AG09319 (cell line): ENCODE measurements at regions not wholly inside any gene's neighbourhood (a gene's known extent, or its start where the extent isn't known, plus 50 kb on each side); places are given as distances from the start of the nearest gene placed in this dataset.

ENCODE experiments used
- DNase-seq: peaks from one replicate; pipeline ENCODE4 v3.0.0-alpha.2; 2010; ENCODE audit warnings: low read depth; ENCODE audit errors: extremely low read depth
- TF ChIP-seq, protein P1 (sequence below): IDR thresholded peaks from 2 replicates; pipeline ENCODE4 v1.5.1; 2011; ENCODE audit warnings: low read depth, mild to moderate bottlenecking, inconsistent platforms, low read length, moderate library complexity

DNA sequence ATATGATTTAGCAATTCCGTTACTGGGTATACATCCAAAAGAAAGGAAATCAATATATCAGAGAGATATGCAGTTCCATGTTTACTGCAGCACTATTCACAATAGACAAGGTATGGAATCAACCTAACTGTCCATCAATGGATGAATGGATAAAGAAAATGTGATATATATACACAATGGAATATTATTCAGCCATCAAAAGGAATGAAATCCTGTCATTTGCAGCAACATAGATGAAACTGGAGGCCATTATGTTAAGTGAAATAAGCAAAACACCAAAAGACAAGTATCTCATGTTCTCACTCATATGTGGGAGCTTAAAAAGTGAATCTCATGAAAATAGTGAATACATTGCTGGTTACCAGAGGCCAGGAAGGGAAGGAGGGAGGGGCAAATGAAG lies 390.8 kb downstream of the ZFHX3 start:
- DNase-seq: no peak
- TF ChIP-seq, protein P1, sequence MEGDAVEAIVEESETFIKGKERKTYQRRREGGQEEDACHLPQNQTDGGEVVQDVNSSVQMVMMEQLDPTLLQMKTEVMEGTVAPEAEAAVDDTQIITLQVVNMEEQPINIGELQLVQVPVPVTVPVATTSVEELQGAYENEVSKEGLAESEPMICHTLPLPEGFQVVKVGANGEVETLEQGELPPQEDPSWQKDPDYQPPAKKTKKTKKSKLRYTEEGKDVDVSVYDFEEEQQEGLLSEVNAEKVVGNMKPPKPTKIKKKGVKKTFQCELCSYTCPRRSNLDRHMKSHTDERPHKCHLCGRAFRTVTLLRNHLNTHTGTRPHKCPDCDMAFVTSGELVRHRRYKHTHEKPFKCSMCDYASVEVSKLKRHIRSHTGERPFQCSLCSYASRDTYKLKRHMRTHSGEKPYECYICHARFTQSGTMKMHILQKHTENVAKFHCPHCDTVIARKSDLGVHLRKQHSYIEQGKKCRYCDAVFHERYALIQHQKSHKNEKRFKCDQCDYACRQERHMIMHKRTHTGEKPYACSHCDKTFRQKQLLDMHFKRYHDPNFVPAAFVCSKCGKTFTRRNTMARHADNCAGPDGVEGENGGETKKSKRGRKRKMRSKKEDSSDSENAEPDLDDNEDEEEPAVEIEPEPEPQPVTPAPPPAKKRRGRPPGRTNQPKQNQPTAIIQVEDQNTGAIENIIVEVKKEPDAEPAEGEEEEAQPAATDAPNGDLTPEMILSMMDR: no peak

DNA sequence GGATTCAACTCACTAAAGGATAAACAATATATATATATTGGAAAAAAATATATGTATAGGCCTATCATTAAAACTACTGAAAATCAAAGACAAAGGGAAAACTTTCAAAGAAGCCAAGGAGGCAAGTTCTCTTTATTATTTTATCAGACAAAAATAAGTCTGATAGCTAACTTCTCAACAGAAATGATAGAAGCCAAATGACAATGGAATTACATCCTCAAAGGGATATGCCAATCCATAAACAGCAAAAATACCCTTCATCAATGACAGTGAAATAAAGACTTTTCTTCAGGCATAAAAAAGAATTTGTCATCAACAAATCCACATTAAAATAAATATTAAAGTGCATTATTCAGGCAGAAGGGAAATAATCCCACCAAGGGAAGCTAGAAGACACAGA lies 393.4 kb downstream of the ZFHX3 start:
- TF ChIP-seq, protein P1: no peak

DNA sequence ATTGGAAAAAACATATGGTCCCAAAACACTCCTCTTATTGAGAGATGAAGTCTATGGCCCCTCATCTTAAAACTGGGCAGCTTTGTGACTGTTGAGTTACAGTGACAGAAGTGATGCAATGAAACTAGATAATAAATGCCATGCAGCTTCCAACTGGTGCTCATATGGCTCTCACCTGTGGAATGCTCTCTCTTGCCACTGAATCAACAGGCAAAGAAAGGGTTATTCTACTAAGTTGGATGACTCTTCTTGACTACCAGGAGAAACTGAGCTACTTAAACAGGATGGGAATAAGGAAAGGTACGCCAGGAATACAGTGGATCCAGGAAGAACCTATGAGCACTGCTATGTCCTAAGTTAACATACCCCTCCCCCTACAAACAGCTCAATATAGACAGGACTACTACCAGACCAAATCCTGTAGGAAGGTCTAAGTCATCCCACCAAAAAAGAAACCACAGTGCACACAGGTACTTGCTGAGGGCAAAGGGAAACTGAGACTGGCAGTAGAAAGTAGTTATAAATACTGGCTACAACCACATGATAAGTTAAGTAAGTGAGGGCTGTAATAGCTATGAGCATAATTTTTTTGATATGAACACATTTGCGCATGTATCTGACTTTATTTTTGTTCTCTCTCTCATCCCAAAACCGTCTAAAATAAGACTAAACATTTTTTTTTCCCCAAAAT lies 398.5 kb downstream of the ZFHX3 start:
- DNase-seq: no peak
- TF ChIP-seq, protein P1: no peak

More for the DNA sequence above, 393.4 kb downstream of the ZFHX3 start:
- no peak for DNase-seq

DNA sequence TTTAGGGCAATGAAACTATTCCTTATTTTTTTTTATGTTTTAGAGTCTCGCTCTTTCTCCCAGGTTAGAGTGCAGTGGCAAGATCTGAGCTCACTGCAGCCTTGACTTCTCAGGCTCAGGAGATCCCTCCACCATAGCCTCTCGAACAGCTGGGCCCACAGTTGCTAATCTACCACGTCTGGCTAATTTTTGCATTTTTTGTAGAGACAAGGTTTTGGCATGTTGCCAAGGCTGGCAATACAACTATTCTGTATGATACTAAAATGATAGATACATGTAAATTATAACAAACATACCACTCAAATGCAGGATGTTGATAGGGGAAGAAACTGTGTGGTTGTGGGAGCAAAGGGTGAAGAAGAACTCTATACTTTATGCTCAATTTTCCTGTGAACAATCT lies 401.3 kb downstream of the ZFHX3 start:
- TF ChIP-seq, protein P1: no peak
- no peak for DNase-seq

DNA sequence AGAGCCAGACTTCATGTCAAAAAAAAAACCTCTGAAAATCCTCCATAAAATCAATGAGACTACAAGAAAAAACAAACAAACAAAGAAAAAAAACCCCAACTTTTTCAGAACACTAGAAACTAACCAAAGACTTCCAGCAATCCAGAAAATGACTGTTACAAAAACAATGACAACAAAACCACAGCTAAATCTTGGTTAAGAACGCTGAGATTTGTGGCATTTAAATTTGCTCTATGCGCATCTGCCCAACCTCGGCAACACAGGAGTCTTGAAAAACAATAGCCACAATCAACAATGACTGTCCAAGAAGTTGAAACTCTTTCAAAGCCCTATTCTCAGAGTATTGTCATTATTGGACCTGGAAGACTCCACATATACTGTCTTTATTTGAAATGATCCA lies 402.4 kb downstream of the ZFHX3 start:
- TF ChIP-seq, protein P1: no peak
- DNase-seq: no peak

DNA sequence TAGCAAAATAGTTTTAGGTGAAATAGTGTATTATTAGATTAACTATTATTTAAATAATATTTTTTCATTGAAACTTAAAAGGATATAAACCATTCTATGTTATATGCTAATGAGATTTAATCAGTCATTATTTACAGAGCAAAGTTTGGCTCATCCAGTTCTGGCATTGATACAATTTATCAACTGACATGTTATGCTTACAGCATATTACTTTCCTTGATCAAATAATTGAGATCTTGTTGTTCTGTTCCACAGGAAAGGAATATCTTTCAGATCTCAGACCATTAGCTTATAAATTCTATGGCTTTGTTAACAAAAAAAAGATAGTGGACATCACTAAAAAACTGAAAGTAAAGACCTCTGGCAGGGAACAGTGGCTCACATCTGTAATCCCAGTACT lies 403.0 kb downstream of the ZFHX3 start:
- no peak for DNase-seq
- TF ChIP-seq, protein P1: no peak

DNA sequence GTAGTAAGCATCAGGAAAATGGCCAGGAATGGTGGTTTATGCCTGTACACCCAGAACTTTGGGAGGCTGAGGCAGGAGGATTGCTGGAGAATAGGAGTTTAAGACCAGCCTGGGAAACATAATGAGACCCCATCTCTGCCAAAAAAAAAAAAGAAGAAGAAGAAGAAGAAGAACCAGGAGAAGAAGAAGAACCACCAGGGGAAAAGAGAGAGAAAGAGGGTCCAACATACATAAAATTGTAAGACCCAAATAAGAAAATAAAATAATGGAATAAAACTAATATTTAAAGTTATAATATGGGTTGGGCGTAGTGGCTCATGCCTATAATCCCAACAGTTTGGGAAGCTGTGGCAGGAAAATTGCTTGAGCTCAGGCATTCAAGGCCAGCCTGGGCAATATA lies 408.4 kb downstream of the ZFHX3 start:
- TF ChIP-seq, protein P1: no peak
- DNase-seq: no peak
